DND-41 (cell line): ENCODE measurements at regions not wholly inside any gene's neighbourhood (a gene's known extent, or its start where the extent isn't known, plus 50 kb on each side); places are given as distances from the start of the nearest gene placed in this dataset.

Experiments used
- ATAC-seq: fragments of 200-7000 bp; cut with Tn5 transposase; 3 replicates; pipeline ENCODE4 v1.9.1; 2021; ENCODE audit warnings: low read depth; ENCODE audit not compliant: insufficient read depth
- DNase-seq: peaks from one replicate; pipeline ENCODE4 v3.0.0-alpha.2; 2020
- H2AFZ ChIP-seq: 2 replicates; pipeline ENCODE4 v1.6.0; 2012; ENCODE audit warnings: low read depth, low read length
- H3K27ac ChIP-seq: 2 replicates; pipeline ENCODE4 v1.5.1; 2012; ENCODE audit warnings: low read length, inconsistent platforms
- H3K27me3 ChIP-seq: fragments of 200-600 bp; sonication (generic); 2 replicates; pipeline ENCODE4 v1.6.0; 2012; ENCODE audit warnings: low read length, mild to moderate bottlenecking, inconsistent platforms; ENCODE audit not compliant: insufficient read depth, poor library complexity
- H3K36me3 ChIP-seq: 2 replicates; pipeline ENCODE4 v1.5.1; 2012; ENCODE audit warnings: low read length, inconsistent platforms; ENCODE audit not compliant: insufficient read depth
- H3K4me1 ChIP-seq: 2 replicates; pipeline ENCODE4 v1.5.1; 2012; ENCODE audit warnings: mild to moderate bottlenecking, low read length; ENCODE audit not compliant: insufficient read depth
- H3K4me2 ChIP-seq: 2 replicates; pipeline ENCODE4 v1.6.0; 2012; ENCODE audit warnings: mild to moderate bottlenecking, moderate library complexity, low read length, inconsistent platforms; ENCODE audit not compliant: insufficient read depth
- H3K4me3 ChIP-seq, 2 experiments: fragments of 200-600 bp in 1 of 2; shearing (Covaris generic) in 1 of 2; 2 replicates each; pipeline ENCODE4 v1.5.1; 2012 to 2016; ENCODE audit warnings: inconsistent platforms in 2 of 2, low read length in 2 of 2, mild to moderate bottlenecking in 2 of 2, low read depth in 1 of 2, moderate library complexity in 1 of 2
- H3K79me2 ChIP-seq: 2 replicates; pipeline ENCODE4 v1.6.0; 2012; ENCODE audit warnings: low read length, inconsistent platforms; ENCODE audit not compliant: insufficient read depth
- H3K9ac ChIP-seq: 2 replicates; pipeline ENCODE4 v1.6.0; 2012; ENCODE audit warnings: low read depth, mild to moderate bottlenecking, inconsistent platforms, low read length, moderate library complexity
- H3K9me3 ChIP-seq: 2 replicates; pipeline ENCODE4 v1.5.1; 2012; ENCODE audit warnings: low read length, moderate library complexity, mild to moderate bottlenecking, inconsistent platforms; ENCODE audit not compliant: insufficient read depth, severe bottlenecking
- H4K20me1 ChIP-seq: 2 replicates; pipeline ENCODE4 v1.6.0; 2012; ENCODE audit warnings: low read length; ENCODE audit not compliant: insufficient read depth
- EZH2 ChIP-seq: IDR thresholded peaks from 3 replicates; pipeline ENCODE4 v1.6.1; 2012; ENCODE audit warnings: borderline replicate concordance, low read depth, mild to moderate bottlenecking, moderate library complexity, low read length, inconsistent platforms; ENCODE audit not compliant: severe bottlenecking
- TF ChIP-seq, protein P1 (sequence below): IDR thresholded peaks from 2 replicates; pipeline ENCODE4 v1.5.1; 2012; ENCODE audit warnings: borderline replicate concordance, low read length, moderate library complexity, mild to moderate bottlenecking; ENCODE audit not compliant: poor library complexity, severe bottlenecking; ENCODE audit errors: extremely low read depth

DNA sequence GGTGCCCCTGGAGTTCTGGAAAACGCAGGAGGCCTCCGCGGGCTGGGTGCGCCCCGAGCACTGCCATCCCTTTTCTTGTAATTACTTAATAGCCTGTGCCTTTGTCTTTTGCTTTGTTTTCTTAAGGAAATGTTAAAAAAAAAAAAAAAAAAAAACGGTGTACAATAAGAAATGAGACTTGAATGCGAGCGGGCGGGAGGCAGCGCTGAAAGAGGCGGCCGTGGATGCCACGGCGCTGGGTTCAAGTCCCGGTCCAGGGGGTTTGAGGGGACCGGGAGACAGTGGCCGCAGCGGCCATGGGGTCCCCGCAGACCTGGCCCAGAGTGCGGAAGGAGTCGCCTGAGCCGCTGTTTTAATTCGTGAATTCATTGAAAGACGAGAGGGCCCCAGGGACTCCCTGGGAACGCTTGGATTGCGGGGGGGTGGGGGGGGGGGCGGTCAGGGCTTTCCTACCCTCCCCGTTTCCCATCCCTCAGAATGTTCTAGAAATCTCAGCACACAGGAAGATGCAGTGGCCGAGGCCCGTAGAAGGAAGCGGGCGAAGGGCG, 349.2 kb upstream of the ARGLU1 start:
- ATAC-seq = no peak
- H3K4me2 ChIP-seq = no peak overlapping the region
- no peak overlapping the region for H3K9ac ChIP-seq
- no peak for DNase-seq
- H3K79me2 ChIP-seq = no peaks in the 10 kb centered on the region
- no peak overlapping the region for H2AFZ ChIP-seq
- H4K20me1 ChIP-seq = no peaks in the 10 kb centered on the region
- no peak overlapping the region for H3K27ac ChIP-seq
- no peaks in the 10 kb centered on the region for H3K27me3 ChIP-seq
- TF ChIP-seq, protein P1, sequence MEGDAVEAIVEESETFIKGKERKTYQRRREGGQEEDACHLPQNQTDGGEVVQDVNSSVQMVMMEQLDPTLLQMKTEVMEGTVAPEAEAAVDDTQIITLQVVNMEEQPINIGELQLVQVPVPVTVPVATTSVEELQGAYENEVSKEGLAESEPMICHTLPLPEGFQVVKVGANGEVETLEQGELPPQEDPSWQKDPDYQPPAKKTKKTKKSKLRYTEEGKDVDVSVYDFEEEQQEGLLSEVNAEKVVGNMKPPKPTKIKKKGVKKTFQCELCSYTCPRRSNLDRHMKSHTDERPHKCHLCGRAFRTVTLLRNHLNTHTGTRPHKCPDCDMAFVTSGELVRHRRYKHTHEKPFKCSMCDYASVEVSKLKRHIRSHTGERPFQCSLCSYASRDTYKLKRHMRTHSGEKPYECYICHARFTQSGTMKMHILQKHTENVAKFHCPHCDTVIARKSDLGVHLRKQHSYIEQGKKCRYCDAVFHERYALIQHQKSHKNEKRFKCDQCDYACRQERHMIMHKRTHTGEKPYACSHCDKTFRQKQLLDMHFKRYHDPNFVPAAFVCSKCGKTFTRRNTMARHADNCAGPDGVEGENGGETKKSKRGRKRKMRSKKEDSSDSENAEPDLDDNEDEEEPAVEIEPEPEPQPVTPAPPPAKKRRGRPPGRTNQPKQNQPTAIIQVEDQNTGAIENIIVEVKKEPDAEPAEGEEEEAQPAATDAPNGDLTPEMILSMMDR = no peak
- TF ChIP-seq EZH2 = no peak
- H3K9me3 ChIP-seq = no peaks in the 10 kb centered on the region
- H3K4me1 ChIP-seq = no peaks in the 10 kb centered on the region
- no peaks in the 10 kb centered on the region for H3K36me3 ChIP-seq
- no peak overlapping the region for H3K4me3 ChIP-seq

DNA sequence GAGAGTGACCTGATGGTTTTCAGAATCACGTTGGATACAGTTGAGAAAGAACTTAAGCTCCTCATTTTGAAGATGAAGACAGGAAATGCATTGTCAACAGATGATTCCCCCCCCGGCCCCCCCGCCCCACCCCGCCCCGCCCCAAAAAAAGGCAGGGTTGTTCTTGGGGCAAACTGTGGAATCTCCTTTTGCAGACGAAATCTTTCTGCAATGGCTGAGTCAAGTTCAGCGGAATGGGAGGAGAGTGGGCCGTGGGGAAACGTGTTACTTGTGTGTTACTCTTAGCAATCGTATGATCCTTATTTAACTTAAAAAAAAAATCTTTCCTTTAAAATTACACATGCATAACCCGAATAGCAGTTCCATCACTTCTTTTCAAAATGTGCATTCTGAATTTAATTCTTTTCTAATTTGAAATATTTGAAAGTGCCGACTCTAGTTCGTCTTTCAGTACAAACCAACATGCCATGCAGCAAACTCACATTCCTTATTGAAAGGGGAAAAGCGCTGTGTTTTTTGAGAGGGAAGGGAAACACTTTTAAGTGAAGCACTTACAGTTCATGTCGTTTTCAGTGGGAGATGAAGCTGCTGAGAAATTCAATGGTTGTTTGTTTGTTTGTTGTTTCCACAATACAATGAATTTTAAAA, 348.5 kb upstream of the ARGLU1 start:
- no peak overlapping the region for H3K4me3 ChIP-seq
- H3K9ac ChIP-seq = no peak overlapping the region

DNA sequence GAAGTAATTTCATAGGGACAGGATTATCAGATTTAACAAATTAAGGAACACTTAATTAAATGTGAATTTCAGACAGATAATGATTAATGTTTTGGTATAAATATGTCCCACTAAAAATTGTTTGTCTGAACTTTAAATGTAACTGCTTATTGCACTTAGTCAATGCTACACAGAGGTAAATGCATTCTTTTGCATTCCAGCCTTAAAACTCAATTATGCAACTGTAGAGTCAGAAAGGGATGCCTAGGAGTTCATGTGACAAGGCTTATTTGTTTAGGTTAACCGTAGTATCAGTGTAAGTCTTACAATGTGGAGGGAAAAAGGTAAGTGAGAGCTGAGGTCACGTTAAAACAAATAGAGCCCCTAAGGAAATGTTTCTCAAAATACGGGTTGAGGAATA, 347.2 kb upstream of the ARGLU1 start:
- Histone ChIP-seq H3K9me3 (no peaks in the 10 kb centered on the region), H4K20me1 (no peaks in the 10 kb centered on the region), H3K9ac (no peak overlapping the region), H3K27me3 (no peaks in the 10 kb centered on the region), H3K4me3 (no peak overlapping the region), H3K27ac (no peak overlapping the region), H2AFZ (no peak overlapping the region), H3K4me1 (no peaks in the 10 kb centered on the region), H3K36me3 (no peaks in the 10 kb centered on the region), H3K79me2 (no peaks in the 10 kb centered on the region), H3K4me2 (no peak overlapping the region)
- no peak for DNase-seq
- TF ChIP-seq EZH2 = no peak
- TF ChIP-seq, protein P1 = no peak
- no peak for ATAC-seq

More for the DNA sequence above, 348.5 kb upstream of the ARGLU1 start:
- Histone ChIP-seq H2AFZ (no peak overlapping the region), H3K79me2 (no peaks in the 10 kb centered on the region), H4K20me1 (no peaks in the 10 kb centered on the region), H3K9me3 (no peaks in the 10 kb centered on the region), H3K27me3 (no peaks in the 10 kb centered on the region), H3K36me3 (no peaks in the 10 kb centered on the region), H3K4me2 (no peak overlapping the region), H3K27ac (no peak overlapping the region), H3K4me1 (no peaks in the 10 kb centered on the region)
- no peak for ATAC-seq
- no peak for DNase-seq
- TF ChIP-seq EZH2 = no peak

DNA sequence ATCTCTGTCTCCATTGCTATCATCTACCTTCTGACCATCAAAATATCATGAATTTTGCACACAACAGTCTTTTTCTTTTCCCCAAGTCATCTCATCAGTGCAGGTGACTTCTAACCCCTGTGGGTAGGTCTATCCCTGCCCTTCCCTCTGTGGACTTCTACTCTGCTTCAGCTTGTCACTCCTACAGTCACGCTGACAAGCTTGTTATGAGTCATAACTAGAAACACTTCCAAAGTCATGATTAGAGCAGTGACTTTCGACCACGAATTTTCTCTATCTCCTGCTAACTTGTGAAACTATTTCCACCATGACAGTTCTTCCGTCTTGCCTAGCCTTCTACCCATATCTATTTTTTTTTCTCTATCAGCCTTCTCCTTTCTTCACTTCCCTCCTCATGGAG, 343.7 kb upstream of the ARGLU1 start:
- no peaks in the 10 kb centered on the region for H3K4me1 ChIP-seq
- TF ChIP-seq, protein P1 = no peak
- TF ChIP-seq EZH2 = no peak
- ATAC-seq = no peak
- no peaks in the 10 kb centered on the region for H4K20me1 ChIP-seq
- no peaks in the 10 kb centered on the region for H3K9me3 ChIP-seq
- no peak overlapping the region for H3K9ac ChIP-seq
- no peak overlapping the region for H2AFZ ChIP-seq
- no peaks in the 10 kb centered on the region for H3K79me2 ChIP-seq
- H3K4me3 ChIP-seq = no peak overlapping the region
- no peak overlapping the region for H3K4me2 ChIP-seq
- no peaks in the 10 kb centered on the region for H3K27me3 ChIP-seq
- H3K27ac ChIP-seq = no peak overlapping the region
- no peaks in the 10 kb centered on the region for H3K36me3 ChIP-seq
- DNase-seq = no peak
